HG03045 (cell line): ENCODE measurements at regions not wholly inside any gene's neighbourhood (a gene's known extent, or its start where the extent isn't known, plus 50 kb on each side); places are given as distances from the start of the nearest gene placed in this dataset.

Source experiments
- ATAC-seq: cut with Tn5 transposase; IDR thresholded peaks from one replicate; pipeline ENCODE4 v1.9.1; 2021; ENCODE audit warnings: mild to moderate bottlenecking, moderate library complexity; ENCODE audit not compliant: unreplicated experiment

GRCh38 chr3:159829056-159829455 is 159.6 kb upstream of the IL12A start:
- ATAC-seq: no peak

- ATAC-seq: no peak
Observed at GRCh38 chr3:159829539-159830227, 159.0 kb upstream of the IL12A start.

DNA sequence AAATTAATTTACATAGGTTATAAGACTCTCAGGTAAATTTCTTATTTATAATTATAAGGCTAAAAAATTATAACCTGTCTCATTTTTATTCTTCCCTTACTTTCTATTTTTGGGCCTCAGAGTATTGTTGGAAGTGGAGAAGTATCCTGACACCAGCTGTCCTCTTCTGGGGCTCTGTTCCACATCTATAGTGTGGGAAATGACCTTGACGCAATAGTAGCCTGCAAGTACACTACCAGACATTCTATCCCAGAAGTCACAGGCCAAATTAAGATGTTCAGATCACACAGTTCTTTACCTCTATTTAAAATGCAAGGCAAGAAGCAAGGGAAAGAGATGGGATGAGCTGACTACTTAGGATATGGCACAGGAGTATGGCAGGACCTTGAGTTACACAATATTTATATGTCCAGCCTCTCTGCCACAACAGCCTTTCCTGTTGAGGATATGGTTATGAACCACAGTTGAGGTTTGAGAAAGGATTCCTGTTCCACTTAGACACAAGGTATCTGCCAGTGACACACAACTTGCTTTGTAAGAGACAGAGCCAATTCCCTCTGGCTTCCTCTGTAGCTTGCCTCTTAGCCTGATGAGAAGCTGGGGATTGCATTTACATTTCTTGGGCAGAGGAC is 158.0 kb upstream of the IL12A start:
- no peak for ATAC-seq

DNA sequence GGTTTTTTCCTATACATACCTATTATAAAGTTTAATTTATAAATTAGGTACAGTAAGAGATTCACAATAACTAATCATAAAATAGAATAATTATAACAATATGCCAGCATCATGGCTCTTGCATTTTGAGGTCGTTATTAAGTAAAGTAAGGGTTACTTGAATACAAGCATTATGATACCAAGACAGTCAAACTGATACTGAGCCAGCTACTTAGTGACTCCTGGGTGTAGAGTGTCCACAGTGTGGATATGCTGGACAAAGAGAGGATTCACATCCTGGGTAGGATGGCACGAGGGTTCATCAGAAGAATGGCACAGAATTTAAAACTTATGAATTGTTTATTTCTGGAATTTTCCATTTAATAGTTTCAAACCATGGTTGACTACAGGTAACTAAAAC is 157.2 kb upstream of the IL12A start:
- ATAC-seq: no peak

DNA sequence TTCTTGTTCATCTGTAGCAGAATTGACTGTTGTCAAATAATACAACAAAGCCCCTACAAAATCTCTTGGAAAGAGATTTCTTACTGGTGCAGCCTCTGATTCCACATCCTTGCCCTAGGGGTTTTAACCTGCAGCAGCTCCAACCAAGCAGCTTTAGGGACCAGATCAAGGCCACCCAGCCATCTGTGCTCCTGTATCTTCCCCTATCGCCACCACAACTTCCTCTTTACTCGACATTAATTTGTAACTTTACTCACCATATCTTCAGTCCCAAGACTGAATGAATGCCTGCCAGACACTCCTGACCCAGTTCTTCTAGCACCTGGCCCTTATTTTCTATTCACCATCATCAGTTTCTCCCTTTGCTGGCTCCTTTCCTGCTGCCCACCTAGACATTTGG is 156.6 kb upstream of the IL12A start:
- ATAC-seq: peak; percentile 75

DNA sequence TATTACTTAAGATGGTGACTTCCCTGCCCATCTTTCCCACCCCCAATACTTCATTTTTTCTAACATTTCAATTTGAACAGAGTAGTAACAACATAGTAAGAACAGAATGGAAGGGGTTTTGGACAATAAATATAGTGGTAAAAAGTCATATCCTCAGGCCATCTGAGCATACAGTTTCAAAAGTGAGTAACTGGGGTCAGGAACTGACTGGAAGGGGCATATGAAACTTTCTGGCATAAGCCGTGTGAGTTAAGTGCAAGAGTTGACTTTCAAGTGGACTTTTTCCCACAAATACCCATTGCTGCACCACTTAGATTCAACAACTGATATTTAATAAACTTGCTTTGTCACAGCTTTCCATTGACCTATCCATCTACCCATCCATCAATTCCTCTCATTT is 153.5 kb upstream of the IL12A start:
- no peak for ATAC-seq

GRCh38 chr3:159837725-159838124 is 150.9 kb upstream of the IL12A start:
- no peak for ATAC-seq

DNA sequence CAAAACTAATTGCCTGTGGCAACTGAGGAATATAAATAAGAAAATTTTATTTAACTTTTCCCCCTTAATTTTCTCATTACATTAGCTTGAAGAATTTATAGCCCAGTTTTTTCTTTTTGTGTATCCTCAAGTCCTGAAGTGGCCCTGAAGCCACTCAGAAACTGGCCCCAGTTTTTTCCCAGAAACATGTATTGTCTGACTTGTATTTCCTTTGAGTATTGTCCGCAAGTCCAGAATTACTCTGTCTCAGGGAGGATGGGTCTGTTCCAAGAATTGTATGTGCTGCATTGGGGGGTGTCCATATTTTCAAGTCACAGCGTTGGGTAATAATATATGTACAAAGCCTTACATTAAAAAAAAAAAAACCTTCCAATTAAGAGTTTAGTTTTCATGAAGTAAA is 149.7 kb upstream of the IL12A start:
- ATAC-seq: no peak

- ATAC-seq: peak; percentile 52
Observed at GRCh38 chr3:159839561-159840379, 148.9 kb upstream of the IL12A start, which contains the start of gene SCHIP1. Gene SCHIP1, plus strand, starts transcription at chr3:159839861.

DNA sequence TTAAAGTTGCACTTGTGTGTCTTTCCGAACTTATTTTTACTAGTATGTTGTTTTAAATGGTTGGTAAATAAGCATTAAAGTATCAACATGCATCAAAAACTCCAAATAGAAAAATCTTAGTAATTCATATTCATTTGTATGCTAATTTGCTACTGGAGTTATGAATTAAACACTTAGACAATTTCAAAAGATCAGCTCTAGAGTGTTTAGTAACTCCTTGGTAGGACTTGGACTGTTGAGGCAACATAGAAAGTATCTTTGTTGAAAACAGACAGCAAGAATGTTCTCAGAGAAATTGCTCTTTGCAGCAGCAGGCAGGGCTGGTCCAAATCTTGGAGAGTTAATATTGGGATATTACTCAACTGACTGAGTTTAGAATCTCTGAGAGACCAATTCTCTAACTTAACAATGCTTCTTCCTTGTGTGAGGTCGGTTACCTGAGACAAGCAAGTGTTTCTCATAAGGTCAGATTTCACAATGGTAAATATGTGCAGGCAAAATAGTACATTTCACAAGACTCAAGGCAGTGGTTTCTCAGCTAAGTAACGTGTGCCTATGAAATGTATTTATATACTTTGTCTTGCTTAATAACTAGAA is 147.8 kb upstream of the IL12A start:
- no peak for ATAC-seq

GRCh38 chr3:159841766-159842165 is 146.9 kb upstream of the IL12A start:
- ATAC-seq: no peak

DNA sequence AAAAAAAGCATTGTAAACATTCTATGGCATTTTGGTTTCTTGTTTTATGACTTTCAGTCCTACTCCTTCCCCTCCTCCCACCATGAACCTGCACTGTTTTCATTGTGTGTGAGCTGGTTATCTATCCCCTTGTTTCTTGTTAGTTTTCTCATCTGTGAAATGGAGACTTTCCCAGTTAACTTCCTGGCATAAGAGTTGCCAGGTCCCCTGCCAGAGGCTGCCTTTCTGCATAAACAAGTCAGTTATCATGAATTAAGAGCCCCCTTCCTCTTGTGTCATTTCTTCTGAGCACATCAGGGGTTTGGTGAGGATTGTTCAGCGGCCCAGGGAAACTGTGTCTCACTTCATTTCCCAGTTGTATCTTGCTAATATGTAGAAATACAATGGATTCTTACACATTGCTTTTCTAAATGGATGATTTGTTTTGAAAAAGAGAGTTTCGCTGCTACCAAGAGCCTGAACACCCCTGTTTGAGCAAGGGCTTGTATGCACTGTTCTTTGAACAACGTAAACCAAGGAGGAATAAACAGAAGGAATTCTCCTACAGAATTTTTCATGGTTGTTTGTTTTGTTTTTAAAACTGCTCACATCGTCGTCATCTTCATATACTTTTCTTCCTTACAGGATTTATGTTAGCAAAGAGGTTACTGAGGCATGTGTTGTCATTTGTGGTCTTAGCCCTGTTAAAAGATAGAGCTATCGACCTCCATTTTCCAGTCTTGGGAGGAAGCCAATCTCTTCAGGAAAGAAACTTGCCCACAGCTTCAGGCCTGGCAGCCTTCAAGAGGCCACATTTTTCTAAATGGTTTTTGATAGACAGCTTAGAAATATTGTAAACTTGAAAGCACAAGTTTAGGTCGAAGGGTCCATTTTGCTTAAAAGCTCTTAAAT is 144.6 kb upstream of the IL12A start:
- no peak for ATAC-seq

- no peak for ATAC-seq
Observed at GRCh38 chr3:159844801-159845261, 143.8 kb upstream of the IL12A start.

DNA sequence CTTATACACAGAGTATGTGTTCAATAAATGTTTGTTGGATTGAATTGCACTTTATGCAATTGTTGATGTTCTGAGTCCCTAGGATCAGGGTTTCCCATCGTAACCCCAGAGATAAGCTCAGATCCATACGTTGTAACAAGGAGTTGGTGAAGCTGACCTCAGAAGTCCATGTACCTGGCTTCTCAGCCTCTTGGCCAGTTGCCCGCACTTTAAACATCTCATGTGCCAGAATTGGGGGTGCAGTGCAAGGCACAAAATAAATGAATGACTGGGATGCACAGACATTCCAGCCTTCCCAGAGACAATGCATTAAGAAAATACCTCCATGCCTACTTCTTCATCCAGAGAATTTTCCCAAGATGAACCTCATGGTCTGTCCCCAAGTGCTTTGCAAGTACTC is 142.9 kb upstream of the IL12A start:
- no peak for ATAC-seq

- ATAC-seq: no peak
Observed at GRCh38 chr3:159846255-159846654, 142.4 kb upstream of the IL12A start.

- ATAC-seq: no peak
Observed at GRCh38 chr3:159848348-159849118, 140.1 kb upstream of the IL12A start.

DNA sequence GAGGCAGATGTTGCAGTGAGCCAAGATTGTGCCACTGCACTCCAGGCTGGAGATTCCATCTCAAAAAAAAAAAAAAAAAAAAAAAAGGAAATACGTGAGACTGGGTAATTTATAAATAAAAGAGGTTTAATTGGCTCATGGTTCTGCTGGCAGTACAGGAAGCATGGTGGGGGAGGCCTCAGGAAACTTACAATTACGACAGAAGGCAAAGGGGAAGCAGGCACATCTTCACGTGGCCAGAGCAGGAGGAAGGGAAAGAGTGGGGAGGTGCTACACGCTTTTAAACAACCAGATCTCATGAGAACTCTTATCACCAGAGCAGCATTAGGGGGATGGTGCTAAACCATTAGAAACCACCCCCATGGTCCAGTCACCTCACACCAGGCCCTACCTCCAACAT is 138.2 kb upstream of the IL12A start:
- ATAC-seq: no peak

DNA sequence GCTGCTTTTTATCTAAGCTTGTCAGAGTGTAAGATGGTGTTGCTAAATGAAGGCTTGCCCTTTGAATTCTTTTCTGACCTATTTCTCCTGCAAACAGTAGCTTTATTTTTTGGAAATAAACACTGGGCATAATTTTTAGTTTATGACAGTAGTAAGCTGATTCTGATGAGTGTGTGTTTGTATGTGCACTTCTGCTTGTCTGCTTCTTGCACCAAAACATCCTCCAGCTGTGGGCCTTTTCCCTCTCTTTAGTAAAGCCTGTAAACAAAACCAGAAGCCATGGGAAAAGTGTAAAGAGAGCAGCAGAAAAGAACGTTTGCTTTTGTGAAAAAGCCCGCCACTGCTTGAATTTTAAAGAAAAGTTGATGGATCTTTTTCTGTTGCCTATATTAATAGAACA is 136.4 kb upstream of the IL12A start:
- no peak for ATAC-seq

GRCh38 chr3:159852821-159853505 is 135.7 kb upstream of the IL12A start:
- ATAC-seq: no peak
